ENCODE measurements at regions not wholly inside any gene's neighbourhood (a gene's known extent, or its start where the extent isn't known, plus 50 kb on each side); places are given as distances from the start of the nearest gene placed in this dataset.
"Not testable (repeated sequence)": the region's sequence is repeated elsewhere in the genome, so short reads cannot be mapped to it uniquely, and the experiment has no call there.

DNA sequence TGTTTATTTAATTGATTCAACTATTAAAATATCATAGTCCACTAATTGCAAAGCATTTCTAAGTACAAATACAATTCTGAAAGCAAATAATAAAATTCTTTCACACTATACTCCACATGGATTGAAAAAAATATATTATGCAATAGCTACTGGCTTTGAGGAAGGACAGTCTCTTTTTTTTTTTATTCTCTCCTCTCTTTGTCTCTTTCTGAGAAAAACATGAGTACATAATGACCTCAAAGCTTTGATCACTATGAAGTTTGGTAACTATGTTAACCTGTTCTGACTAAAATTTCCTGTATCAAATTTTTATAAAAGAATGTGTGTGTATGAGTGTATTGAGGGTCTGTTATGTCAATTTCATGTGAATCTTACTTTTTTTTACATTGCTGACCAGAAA, 96.2 kb downstream of the RGS2 start:
- H3K9ac ChIP-seq (ENCODE audit: low read length): no peak overlapping the region
- no peaks in the 10 kb centered on the region for H3K27me3 ChIP-seq (ENCODE audit: low read length)
- H3K36me3 ChIP-seq (ENCODE audit: low read length): no peaks in the 10 kb centered on the region
- H3F3A ChIP-seq (ENCODE audit: insufficient read depth): no peaks in the 10 kb centered on the region
- no peak overlapping the region for H3K27ac ChIP-seq (ENCODE audit: low read depth, low read length)
- H3K4me2 ChIP-seq (ENCODE audit: low read depth, low read length, poor library complexity, severe bottlenecking): no peak overlapping the region
- no peaks in the 10 kb centered on the region for H3K79me2 ChIP-seq (ENCODE audit: insufficient read depth, low read length)
- H3K9me2 ChIP-seq (replicated peaks; ENCODE audit: insufficient read depth, low read length): no peaks in the 10 kb centered on the region
- TF ChIP-seq, protein P1, sequence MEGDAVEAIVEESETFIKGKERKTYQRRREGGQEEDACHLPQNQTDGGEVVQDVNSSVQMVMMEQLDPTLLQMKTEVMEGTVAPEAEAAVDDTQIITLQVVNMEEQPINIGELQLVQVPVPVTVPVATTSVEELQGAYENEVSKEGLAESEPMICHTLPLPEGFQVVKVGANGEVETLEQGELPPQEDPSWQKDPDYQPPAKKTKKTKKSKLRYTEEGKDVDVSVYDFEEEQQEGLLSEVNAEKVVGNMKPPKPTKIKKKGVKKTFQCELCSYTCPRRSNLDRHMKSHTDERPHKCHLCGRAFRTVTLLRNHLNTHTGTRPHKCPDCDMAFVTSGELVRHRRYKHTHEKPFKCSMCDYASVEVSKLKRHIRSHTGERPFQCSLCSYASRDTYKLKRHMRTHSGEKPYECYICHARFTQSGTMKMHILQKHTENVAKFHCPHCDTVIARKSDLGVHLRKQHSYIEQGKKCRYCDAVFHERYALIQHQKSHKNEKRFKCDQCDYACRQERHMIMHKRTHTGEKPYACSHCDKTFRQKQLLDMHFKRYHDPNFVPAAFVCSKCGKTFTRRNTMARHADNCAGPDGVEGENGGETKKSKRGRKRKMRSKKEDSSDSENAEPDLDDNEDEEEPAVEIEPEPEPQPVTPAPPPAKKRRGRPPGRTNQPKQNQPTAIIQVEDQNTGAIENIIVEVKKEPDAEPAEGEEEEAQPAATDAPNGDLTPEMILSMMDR (IDR thresholded peaks at IDR 0.05; ENCODE audit: insufficient read depth, low read length, poor library complexity, severe bottlenecking): no peak
- TF ChIP-seq EZH2phosphoT487 (conservative IDR thresholded peaks at IDR 0.05; ENCODE audit: low read length): no peak
- no peak overlapping the region for H2AFZ ChIP-seq (ENCODE audit: low read depth, low read length, severe bottlenecking)
- H3K4me3 ChIP-seq (ENCODE audit: insufficient read depth, low read length, poor library complexity, severe bottlenecking): no peak overlapping the region
- no peaks in the 10 kb centered on the region for H4K20me1 ChIP-seq (ENCODE audit: low read depth, low read length)
- no peaks in the 10 kb centered on the region for H3K9me3 ChIP-seq (ENCODE audit: insufficient read depth, low read length)

DNA sequence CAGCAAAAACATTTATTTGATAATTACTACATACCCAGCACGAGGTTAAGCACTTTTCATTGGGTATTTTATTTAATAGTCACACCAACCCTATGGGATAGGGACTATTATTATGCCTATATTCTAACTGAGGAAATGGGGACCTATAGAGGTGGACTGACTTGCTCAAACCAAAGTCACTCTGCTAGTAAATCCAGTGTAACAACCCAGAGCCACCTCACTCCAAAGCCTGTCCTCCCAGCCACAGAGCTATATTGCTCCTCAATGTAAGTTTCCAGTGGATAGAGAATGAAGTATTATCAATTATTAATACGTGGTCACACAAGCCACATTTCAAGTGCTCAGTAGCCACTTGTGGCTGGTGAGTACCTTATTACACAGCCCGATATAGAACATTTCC, 97.5 kb downstream of the RGS2 start:
- Histone ChIP-seq H3K9me3 (ENCODE audit: insufficient read depth, low read length) (no peaks in the 10 kb centered on the region), H3K4me2 (ENCODE audit: low read depth, low read length, poor library complexity, severe bottlenecking) (no peak overlapping the region), H3K36me3 (ENCODE audit: low read length) (no peaks in the 10 kb centered on the region), H2AFZ (ENCODE audit: low read depth, low read length, severe bottlenecking) (no peak overlapping the region), H3K27ac (ENCODE audit: low read depth, low read length) (no peak overlapping the region), H3K9me2 (replicated peaks; ENCODE audit: insufficient read depth, low read length) (no peaks in the 10 kb centered on the region), H3K27me3 (ENCODE audit: low read length) (no peaks in the 10 kb centered on the region), H4K20me1 (ENCODE audit: low read depth, low read length) (no peaks in the 10 kb centered on the region), H3K9ac (ENCODE audit: low read length) (no peak overlapping the region), H3K4me3 (ENCODE audit: insufficient read depth, low read length, poor library complexity, severe bottlenecking) (no peak overlapping the region), H3K79me2 (ENCODE audit: insufficient read depth, low read length) (no peaks in the 10 kb centered on the region), H3F3A (ENCODE audit: insufficient read depth) (no peaks in the 10 kb centered on the region)
- TF ChIP-seq, protein P1 (IDR thresholded peaks at IDR 0.05; ENCODE audit: insufficient read depth, low read length, poor library complexity, severe bottlenecking): no peak

- Histone ChIP-seq H3K9me2 (replicated peaks; ENCODE audit: insufficient read depth, low read length) (no peaks in the 10 kb centered on the region), H3K27ac (ENCODE audit: low read depth, low read length) (no peak overlapping the region), H3K27me3 (ENCODE audit: low read length) (no peaks in the 10 kb centered on the region), H3K4me2 (ENCODE audit: low read depth, low read length, poor library complexity, severe bottlenecking) (no peak overlapping the region), H3K36me3 (ENCODE audit: low read length) (no peaks in the 10 kb centered on the region), H2AFZ (ENCODE audit: low read depth, low read length, severe bottlenecking) (no peak overlapping the region), H3K9me3 (ENCODE audit: insufficient read depth, low read length) (no peaks in the 10 kb centered on the region), H3K79me2 (ENCODE audit: insufficient read depth, low read length) (no peaks in the 10 kb centered on the region), H3K9ac (ENCODE audit: low read length) (no peak overlapping the region), H3F3A (ENCODE audit: insufficient read depth) (no peaks in the 10 kb centered on the region), H4K20me1 (ENCODE audit: low read depth, low read length) (no peaks in the 10 kb centered on the region), H3K4me3 (ENCODE audit: insufficient read depth, low read length, poor library complexity, severe bottlenecking) (no peak overlapping the region)
- TF ChIP-seq, protein P1 (IDR thresholded peaks at IDR 0.05; ENCODE audit: insufficient read depth, low read length, poor library complexity, severe bottlenecking): no peak
- no peak for TF ChIP-seq EZH2phosphoT487 (conservative IDR thresholded peaks at IDR 0.05; ENCODE audit: low read length)
These were observed 98.9 kb downstream of the RGS2 start for GRCh38 chr1:192907545-192908243.

- not testable (repeated sequence) for H3K79me2 ChIP-seq (ENCODE audit: insufficient read depth, low read length); H3K9ac ChIP-seq (ENCODE audit: low read length); H2AFZ ChIP-seq (ENCODE audit: low read depth, low read length, severe bottlenecking); H3K27me3 ChIP-seq (ENCODE audit: low read length); H3K4me3 ChIP-seq (ENCODE audit: insufficient read depth, low read length, poor library complexity, severe bottlenecking); H3K9me3 ChIP-seq (ENCODE audit: insufficient read depth, low read length); H3K4me2 ChIP-seq (ENCODE audit: low read depth, low read length, poor library complexity, severe bottlenecking); H3K36me3 ChIP-seq (ENCODE audit: low read length); H4K20me1 ChIP-seq (ENCODE audit: low read depth, low read length); H3K27ac ChIP-seq (ENCODE audit: low read depth, low read length); H3F3A ChIP-seq (ENCODE audit: insufficient read depth); H3K9me2 ChIP-seq (replicated peaks; ENCODE audit: insufficient read depth, low read length)
These were observed 103.2 kb downstream of the RGS2 start for GRCh38 chr1:192911896-192912656.
